PC-3 (cell line): ENCODE measurements at regions not wholly inside any gene's neighbourhood (a gene's known extent, or its start where the extent isn't known, plus 50 kb on each side); places are given as distances from the start of the nearest gene placed in this dataset.

Source experiments
- ATAC-seq: fragments of 200-7000 bp; cut with Tn5 transposase; 2 replicates; pipeline ENCODE4 v1.9.1; 2020; ENCODE audit warnings: mild to moderate bottlenecking, moderate library complexity
- BruUV-seq: library from RNA; stranded (reverse); fragments of 400-500 nt; replicated peaks from 2 replicates; lab custom pipeline; 2021; lab: Mats Ljungman, UMichigan
- CTCF ChIA-PET: fragments of 300-600 bp; sonication (Branson Sonifier 250); formaldehyde crosslinking; loops from one replicate; lab custom pipeline; 2022; ENCODE audit warnings: antibody characterized with exemption; lab: Charles Lee
- POLR2A ChIA-PET: fragments of 300-600 bp; sonication (Branson Sonifier 250); formaldehyde crosslinking; loops from one replicate; lab custom pipeline; 2022; ENCODE audit warnings: antibody characterized with exemption; ENCODE audit not compliant: unreplicated experiment; lab: Charles Lee
- DNase-seq: peaks from one replicate; pipeline ENCODE4 v3.0.0-alpha.2; 2015
- H2AFZ ChIP-seq: fragments of 300-600 bp; sonication (generic); 2 replicates; pipeline ENCODE4 v1.6.0; 2016; ENCODE audit warnings: antibody characterized with exemption, low read length
- H3F3A ChIP-seq: fragments of 300-600 bp; sonication (generic); one replicate; pipeline ENCODE4 v1.6.0; 2017; ENCODE audit warnings: antibody characterized with exemption, low read length, control low read depth, mild to moderate bottlenecking; ENCODE audit not compliant: unreplicated experiment
- H3K27ac ChIP-seq: fragments of 300-600 bp; sonication (generic); 2 replicates; pipeline ENCODE4 v1.5.1; 2016; ENCODE audit warnings: mild to moderate bottlenecking, low read length
- H3K27me3 ChIP-seq: fragments of 300-600 bp; sonication (generic); 2 replicates; pipeline ENCODE4 v1.6.1; 2016; ENCODE audit warnings: low read length, mixed read lengths
- H3K36me3 ChIP-seq: fragments of 300-600 bp; sonication (generic); 2 replicates; pipeline ENCODE4 v1.6.1; 2016; ENCODE audit warnings: low read depth, mixed run types, low read length, mixed read lengths
- H3K4me1 ChIP-seq: fragments of 300-600 bp; sonication (generic); 2 replicates; pipeline ENCODE4 v1.5.1; 2016; ENCODE audit warnings: low read length; ENCODE audit not compliant: insufficient read depth
- H3K4me2 ChIP-seq: fragments of 300-600 bp; sonication (generic); 2 replicates; pipeline ENCODE4 v1.6.0; 2016; ENCODE audit warnings: low read length
- H3K4me3 ChIP-seq: fragments of 300-600 bp; sonication (generic); 2 replicates; pipeline ENCODE4 v1.5.1; 2016; ENCODE audit warnings: mild to moderate bottlenecking, low read length, mixed read lengths
- H3K79me2 ChIP-seq: fragments of 300-600 bp; sonication (generic); 2 replicates; pipeline ENCODE4 v1.6.1; 2017; ENCODE audit warnings: low read length, mixed read lengths
- H3K9ac ChIP-seq: fragments of 300-600 bp; sonication (generic); 2 replicates; pipeline ENCODE4 v1.6.0; 2016; ENCODE audit warnings: mild to moderate bottlenecking, low read length
- H3K9me2 ChIP-seq: fragments of 300-600 bp; sonication (generic); replicated peaks from 2 replicates; pipeline ENCODE4 v1.6.1; 2016; ENCODE audit warnings: mixed run types, low read length, mixed read lengths
- H3K9me3 ChIP-seq: fragments of 300-600 bp; sonication (generic); 2 replicates; pipeline ENCODE4 v1.6.1; 2016; ENCODE audit warnings: low read length, mixed read lengths
- H4K20me1 ChIP-seq: fragments of 300-600 bp; sonication (generic); 2 replicates; pipeline ENCODE4 v1.6.1; 2016; ENCODE audit warnings: low read length, mixed read lengths
- EZH2 ChIP-seq: fragments of 300-600 bp; sonication (generic); IDR thresholded peaks from one replicate; pipeline ENCODE4 v1.6.1; 2017; ENCODE audit warnings: antibody characterized with exemption, mild to moderate bottlenecking, low read length; ENCODE audit not compliant: unreplicated experiment
- EZH2phosphoT487 ChIP-seq: fragments of 300-600 bp; sonication (generic); IDR thresholded peaks from 2 replicates; pipeline ENCODE4 v1.6.1; 2018; ENCODE audit warnings: mild to moderate bottlenecking, antibody characterized with exemption, low read length, borderline replicate concordance
- intact Hi-C: fragments of 100-400 bp; cut with micrococcal nuclease; formaldehyde crosslinking; loops from 2 replicates; pipeline ENCODE4 v1.9.0; 2023
- TF ChIP-seq, protein P1 (sequence below): fragments of 300-600 bp; sonication (generic); conservative IDR thresholded peaks from 2 replicates; pipeline ENCODE4 v1.5.1; 2017; ENCODE audit warnings: antibody characterized with exemption, low read depth, mild to moderate bottlenecking, low read length

DNA sequence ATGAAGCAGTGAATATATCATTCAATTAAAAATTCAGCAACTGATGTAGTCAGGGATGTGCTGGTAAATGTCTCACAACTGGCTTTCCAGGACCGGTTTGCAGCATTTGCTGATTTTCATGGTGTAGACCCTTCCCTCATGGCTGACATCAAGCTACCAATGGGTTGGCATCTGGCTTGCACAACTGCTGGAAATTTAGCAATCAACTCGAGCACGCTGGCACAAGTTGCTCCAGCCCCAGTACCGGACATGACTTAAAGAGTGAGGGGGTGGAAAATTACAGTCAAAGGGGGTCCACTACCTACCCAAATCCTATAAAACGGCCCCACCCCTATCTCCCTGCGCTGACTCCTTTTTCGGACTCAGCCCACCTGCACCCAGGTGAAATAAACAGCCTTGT lies 198.4 kb upstream of the NRP1 start:
- POLR2A ChIA-PET, result no interaction called here
- H3K27ac ChIP-seq, result no peak overlapping the region
- intact Hi-C loops, result no loop called here
- no peaks in the 10 kb centered on the region for H3K4me1 ChIP-seq
- H3K9ac ChIP-seq, result no peak overlapping the region
- DNase-seq (no peak), ATAC-seq (no peak)
- no peaks in the 10 kb centered on the region for H3K27me3 ChIP-seq
- CTCF ChIA-PET, result no interaction called here
- no peaks in the 10 kb centered on the region for H3K36me3 ChIP-seq
- no peaks in the 10 kb centered on the region for H3F3A ChIP-seq
- TF ChIP-seq EZH2phosphoT487 (no peak), EZH2 (no peak)
- TF ChIP-seq, protein P1, sequence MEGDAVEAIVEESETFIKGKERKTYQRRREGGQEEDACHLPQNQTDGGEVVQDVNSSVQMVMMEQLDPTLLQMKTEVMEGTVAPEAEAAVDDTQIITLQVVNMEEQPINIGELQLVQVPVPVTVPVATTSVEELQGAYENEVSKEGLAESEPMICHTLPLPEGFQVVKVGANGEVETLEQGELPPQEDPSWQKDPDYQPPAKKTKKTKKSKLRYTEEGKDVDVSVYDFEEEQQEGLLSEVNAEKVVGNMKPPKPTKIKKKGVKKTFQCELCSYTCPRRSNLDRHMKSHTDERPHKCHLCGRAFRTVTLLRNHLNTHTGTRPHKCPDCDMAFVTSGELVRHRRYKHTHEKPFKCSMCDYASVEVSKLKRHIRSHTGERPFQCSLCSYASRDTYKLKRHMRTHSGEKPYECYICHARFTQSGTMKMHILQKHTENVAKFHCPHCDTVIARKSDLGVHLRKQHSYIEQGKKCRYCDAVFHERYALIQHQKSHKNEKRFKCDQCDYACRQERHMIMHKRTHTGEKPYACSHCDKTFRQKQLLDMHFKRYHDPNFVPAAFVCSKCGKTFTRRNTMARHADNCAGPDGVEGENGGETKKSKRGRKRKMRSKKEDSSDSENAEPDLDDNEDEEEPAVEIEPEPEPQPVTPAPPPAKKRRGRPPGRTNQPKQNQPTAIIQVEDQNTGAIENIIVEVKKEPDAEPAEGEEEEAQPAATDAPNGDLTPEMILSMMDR, result no peak
- H4K20me1 ChIP-seq, result no peaks in the 10 kb centered on the region
- no TSS peak for BruUV-seq
- no peak overlapping the region for H2AFZ ChIP-seq
- no peaks in the 10 kb centered on the region for H3K9me3 ChIP-seq
- H3K4me2 ChIP-seq, result no peak overlapping the region
- no peak overlapping the region for H3K4me3 ChIP-seq
- 0 out of 2 replicates have a peak, but pooled peaks cover 3% of the 10 kb centered on the region for H3K9me2 ChIP-seq
- no peaks in the 10 kb centered on the region for H3K79me2 ChIP-seq

- ATAC-seq (no peak), DNase-seq (no peak)
- ChIA-PET POLR2A (no interaction called here), CTCF (no interaction called here)
- Histone ChIP-seq H3F3A (no peaks in the 10 kb centered on the region), H3K4me3 (no peak overlapping the region), H2AFZ (no peak overlapping the region), H4K20me1 (no peaks in the 10 kb centered on the region), H3K36me3 (no peaks in the 10 kb centered on the region), H3K79me2 (no peaks in the 10 kb centered on the region), H3K9ac (no peak overlapping the region), H3K9me2 (0 out of 2 replicates have a peak, but pooled peaks cover 3% of the 10 kb centered on the region), H3K27me3 (no peaks in the 10 kb centered on the region), H3K4me1 (no peaks in the 10 kb centered on the region), H3K4me2 (no peak overlapping the region), H3K9me3 (no peaks in the 10 kb centered on the region), H3K27ac (no peak overlapping the region)
- TF ChIP-seq EZH2phosphoT487 (no peak), EZH2 (no peak)
- TF ChIP-seq, protein P1, result no peak
- intact Hi-C loops, result no loop called here
- no TSS peak for BruUV-seq
Measured at GRCh38 chr10:33529234-33529633, 194.8 kb upstream of the NRP1 start.

DNA sequence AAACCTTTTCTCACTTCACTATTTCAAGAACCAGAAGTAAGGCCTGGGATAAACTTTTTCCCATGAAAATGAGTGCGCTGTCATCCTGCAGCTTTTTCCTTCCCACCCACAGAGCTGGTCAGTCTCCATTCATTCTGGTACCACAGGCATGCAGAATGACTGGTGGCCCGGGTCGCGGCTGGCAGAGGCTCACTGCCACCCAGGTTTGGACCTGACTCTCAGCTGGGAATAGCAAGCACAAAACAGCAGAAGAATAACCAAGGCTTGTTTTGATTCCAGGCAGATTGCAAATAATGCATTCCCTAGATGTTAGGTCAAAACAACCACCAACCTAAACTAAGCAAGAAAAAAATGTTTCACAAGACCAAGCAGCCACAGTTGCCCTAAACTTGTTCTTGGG lies 190.5 kb upstream of the NRP1 start:
- Histone ChIP-seq H3K27ac (no peak overlapping the region), H3F3A (no peaks in the 10 kb centered on the region), H3K9ac (no peak overlapping the region), H2AFZ (no peak overlapping the region), H3K9me2 (0 out of 2 replicates have a peak, but pooled peaks cover 3% of the 10 kb centered on the region), H3K4me2 (no peak overlapping the region), H3K27me3 (no peaks in the 10 kb centered on the region), H3K79me2 (no peaks in the 10 kb centered on the region), H3K9me3 (no peaks in the 10 kb centered on the region), H3K36me3 (no peaks in the 10 kb centered on the region), H3K4me1 (peaks cover 6% of the 10 kb centered on the region), H3K4me3 (no peak overlapping the region), H4K20me1 (no peaks in the 10 kb centered on the region)
- CTCF ChIA-PET, result no interaction called here
- BruUV-seq, result no TSS peak
- intact Hi-C loops, result no loop called here
- ATAC-seq, result no peak
- TF ChIP-seq EZH2 (no peak), EZH2phosphoT487 (no peak)
- TF ChIP-seq, protein P1, result no peak
- POLR2A ChIA-PET, result no interaction called here
- no peak for DNase-seq
